ENCODE measurements at regions not wholly inside any gene's neighbourhood (a gene's known extent, or its start where the extent isn't known, plus 50 kb on each side); places are given as distances from the start of the nearest gene placed in this dataset.
A peak's percentile ranks its signal among the peaks of the same experiment; 100 is the strongest.

GRCh38 chr20:22834651-22835256 lies 200.4 kb upstream of the SSTR4 start (continued):
- TF ChIP-seq NCOR1 (IDR thresholded peaks at IDR 0.05), result 0 out of 2 replicates have a peak, but pooled peaks have one; percentile 5
- TF ChIP-seq PTTG1 (tag; IDR thresholded peaks at IDR 0.05; ENCODE audit: low read depth), result no peak
- no peak for TF ChIP-seq HIVEP1 (CRISPR knock-in tag; IDR thresholded peaks at IDR 0.05)
- TF ChIP-seq POLR2G (IDR thresholded peaks at IDR 0.05; ENCODE audit: low read depth, low read length), result no peak
- no peak for TF ChIP-seq ZNF766 (CRISPR knock-in tag; conservative IDR thresholded peaks at IDR 0.05)
- no peak for TF ChIP-seq MED1 (CRISPR knock-in tag; IDR thresholded peaks at IDR 0.05; ENCODE audit: borderline replicate concordance)
- TF ChIP-seq STAT6 (CRISPR knock-in tag; IDR thresholded peaks at IDR 0.05), result no peak
- no peak for TF ChIP-seq SIN3B (IDR thresholded peaks at IDR 0.05; ENCODE audit: low read depth)
- 0 out of 2 replicates have a peak, but pooled peaks have one; percentile 9 for TF ChIP-seq MGA (IDR thresholded peaks at IDR 0.05)
- no peak for TF ChIP-seq ELK1 (CRISPR knock-in tag; IDR thresholded peaks at IDR 0.05)
- peak; percentile 11; the same call in 1 of the 2 replicates for TF ChIP-seq CC2D1A (IDR thresholded peaks at IDR 0.05)
- TF ChIP-seq POLR2AphosphoS5 (IDR thresholded peaks at IDR 0.05; ENCODE audit: control insufficient read depth, insufficient read depth, low read depth, low read length), result no peak
- TF ChIP-seq MTA2 (IDR thresholded peaks at IDR 0.05; ENCODE audit: low read depth), result no peak
- TF ChIP-seq HDAC1 (IDR thresholded peaks at IDR 0.05), result peak; percentile 16 to 53; a peak in 2 of 4 replicates

Data from K562 (cell line).